Tibial nerve (tissue), 4 donors: ENCODE measurements at regions not wholly inside any gene's neighbourhood (a gene's known extent, or its start where the extent isn't known, plus 50 kb on each side); places are given as distances from the start of the nearest gene placed in this dataset.

Experiments used
- CTCF ChIP-seq, 5 experiments: fragments of 200-600 bp in 3 of 5; fragments of 450-650 bp in 2 of 5; sonication (generic) in 3 of 5; IDR thresholded peaks; one replicate each; pipeline ENCODE4 v1.5.1; 2016 to 2019; ENCODE audit warnings: antibody characterized with exemption in 5 of 5, mild to moderate bottlenecking in 3 of 5, moderate library complexity in 2 of 5
- EP300 ChIP-seq, 2 donors: sonication (generic); formaldehyde crosslinking; IDR thresholded peaks; one replicate each; pipeline ENCODE4 v1.6.1; 2017; ENCODE audit warnings: antibody characterized with exemption in 2 of 2, mild to moderate bottlenecking in 1 of 2
- POLR2A ChIP-seq, 2 donors: fragments of 450-650 bp; IDR thresholded peaks; one replicate each; pipeline ENCODE4 v1.6.1; 2017; ENCODE audit warnings: antibody characterized with exemption in 2 of 2, mild to moderate bottlenecking in 2 of 2, moderate library complexity in 2 of 2

DNA sequence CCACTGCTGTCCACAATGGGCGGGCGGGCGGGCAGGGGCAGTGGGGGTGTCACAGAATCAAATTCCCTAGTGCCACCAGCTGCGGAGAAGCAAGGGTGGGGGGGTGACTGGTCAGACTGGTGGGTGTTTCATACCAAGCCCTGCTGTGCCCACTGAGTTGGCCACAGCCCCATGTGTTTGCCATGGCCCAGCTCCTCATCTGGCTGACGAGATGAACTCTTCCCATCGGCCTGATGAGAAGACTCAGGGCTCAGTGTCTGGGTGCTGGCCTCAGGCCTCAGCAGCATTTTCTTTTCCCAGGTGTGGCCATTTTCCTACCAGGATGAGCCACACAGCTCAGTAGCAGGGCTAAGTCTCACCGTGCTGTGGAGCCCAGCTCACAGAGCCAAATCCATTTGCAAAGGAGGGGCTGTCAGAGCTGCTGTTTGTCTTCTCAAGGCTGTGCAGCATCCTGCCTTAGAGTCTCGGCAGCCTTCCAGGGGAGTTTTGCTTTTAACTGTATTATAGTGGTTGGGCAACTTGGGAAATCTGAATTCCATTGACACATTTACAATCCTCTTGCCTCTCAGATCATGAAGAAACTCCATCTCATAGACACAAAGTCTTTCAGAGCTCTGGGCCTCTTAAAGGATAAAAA, 176.8 kb downstream of the ABHD5 start:
- no peak for TF ChIP-seq CTCF (IDR thresholded peaks at IDR 0.05)
- TF ChIP-seq POLR2A (IDR thresholded peaks at IDR 0.05), result no peak
- TF ChIP-seq EP300 (IDR thresholded peaks at IDR 0.05), result no peak
